ENCODE measurements at regions not wholly inside any gene's neighbourhood (a gene's known extent, or its start where the extent isn't known, plus 50 kb on each side); places are given as distances from the start of the nearest gene placed in this dataset.

DNA sequence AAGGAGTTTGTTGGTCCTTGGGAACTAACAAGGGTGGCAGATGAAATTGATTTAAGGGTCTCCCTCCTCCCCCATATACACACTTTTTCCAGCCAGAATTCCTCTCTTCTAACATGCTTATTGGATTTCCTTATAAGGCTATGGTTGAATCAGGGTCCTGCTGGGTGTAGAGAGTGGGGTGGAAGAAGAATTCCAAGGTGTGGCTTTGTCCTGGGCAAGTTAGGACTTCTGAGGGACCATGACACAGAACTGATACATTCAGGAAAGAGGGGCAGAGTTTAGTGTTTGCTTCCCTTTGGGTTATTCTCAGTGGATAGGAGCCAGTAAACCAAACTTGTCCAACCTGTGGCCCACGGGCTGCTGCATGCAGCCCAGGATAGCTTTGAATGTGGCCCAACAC, 116.5 kb downstream of the SNX18 start:
- no peak for DNase-seq

DNA sequence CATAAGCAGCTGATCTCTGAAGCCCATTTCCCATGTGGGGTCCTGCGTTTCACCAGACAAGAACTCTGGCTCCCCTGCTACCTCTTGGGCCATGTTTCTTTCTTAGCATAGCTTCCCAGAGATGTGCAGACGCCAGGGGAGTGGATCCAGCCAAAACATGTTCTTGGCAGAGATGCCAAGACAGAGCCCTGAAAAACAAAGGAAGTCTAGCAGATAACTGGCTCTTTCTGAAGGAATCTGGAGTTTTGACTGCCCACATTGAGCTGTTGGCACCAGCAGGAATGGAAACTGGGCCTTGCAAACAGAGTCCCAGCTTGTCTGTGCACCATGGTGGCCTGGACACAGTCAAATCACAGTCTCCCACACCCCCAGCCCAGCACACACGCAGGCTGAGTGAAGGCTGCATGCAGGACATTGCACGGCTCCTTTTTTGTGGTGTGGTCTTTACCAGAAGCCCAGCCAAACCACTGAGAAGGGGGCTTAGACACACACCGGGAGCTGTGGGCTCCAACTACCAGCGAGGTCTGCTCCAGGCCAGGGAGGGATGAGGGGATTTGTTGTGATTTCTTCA, 114.7 kb downstream of the SNX18 start:
- no peak for DNase-seq

DNA sequence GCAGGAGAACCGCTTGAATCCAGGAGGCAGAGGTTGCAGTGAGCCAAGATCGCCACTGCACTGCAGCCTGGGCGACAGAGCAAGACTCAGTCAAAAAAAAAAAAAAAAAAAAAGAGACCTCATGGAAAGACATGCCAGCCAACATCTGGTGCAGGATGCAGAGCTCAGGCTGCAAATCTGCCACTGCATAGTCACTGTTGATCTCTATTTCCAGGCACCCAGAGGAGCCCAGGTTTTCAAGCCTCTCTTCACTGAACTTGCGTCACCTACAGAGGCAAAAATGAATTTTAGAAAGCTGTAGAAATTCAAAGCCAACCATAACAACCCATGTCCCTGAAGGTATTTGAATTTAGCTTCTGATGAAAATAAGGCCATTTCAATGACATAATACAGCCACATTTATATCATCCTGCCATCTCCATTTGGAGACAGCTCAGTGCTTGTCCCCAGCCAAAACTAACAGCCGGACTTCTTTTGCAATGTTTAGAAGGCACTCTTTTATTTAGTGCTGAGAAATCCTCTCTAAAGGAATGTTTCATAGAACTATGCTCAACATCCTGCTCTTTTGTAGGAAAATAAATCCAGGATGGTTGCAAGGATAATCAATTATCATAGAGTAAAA, 113.3 kb downstream of the SNX18 start:
- DNase-seq, result no peak

DNA sequence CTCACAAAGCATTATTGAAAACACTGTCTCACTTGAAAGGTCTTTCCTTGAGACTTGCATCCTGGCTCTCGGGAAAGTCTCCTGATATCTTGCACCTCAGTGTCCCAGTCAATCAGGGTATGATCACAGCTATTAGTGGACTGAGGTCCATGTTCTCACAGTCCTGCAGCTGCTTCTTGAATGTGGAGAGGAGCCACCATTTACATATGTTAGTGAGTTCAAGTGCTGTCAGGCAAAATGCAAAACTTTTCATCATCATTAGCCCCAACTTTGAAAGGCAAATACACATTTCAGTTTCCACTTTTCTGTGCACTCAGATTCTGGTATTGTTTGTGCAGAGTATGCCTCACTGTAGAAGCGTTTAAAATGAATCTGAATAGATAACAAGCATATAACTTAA, 111.6 kb downstream of the SNX18 start:
- no peak for DNase-seq

DNA sequence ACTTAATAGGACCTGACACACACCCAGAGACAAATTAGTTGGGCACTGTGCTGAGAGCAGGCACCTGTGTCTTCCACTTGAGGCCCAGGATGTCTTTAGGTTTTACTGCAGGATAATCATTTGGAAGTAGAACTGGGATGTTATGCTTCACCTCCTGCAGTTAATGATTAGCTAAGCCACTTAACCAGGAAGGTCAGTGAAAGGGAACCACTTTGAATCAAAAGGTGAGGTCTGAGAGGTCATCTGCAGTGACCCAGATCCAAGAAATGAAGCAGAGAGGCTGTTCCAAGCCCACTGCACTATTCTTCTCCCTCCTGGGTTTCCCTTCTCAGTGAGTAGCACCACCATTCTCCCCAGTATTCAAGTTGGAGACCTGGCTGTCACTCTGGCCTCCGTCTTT, 110.5 kb downstream of the SNX18 start:
- no peak for DNase-seq

DNA sequence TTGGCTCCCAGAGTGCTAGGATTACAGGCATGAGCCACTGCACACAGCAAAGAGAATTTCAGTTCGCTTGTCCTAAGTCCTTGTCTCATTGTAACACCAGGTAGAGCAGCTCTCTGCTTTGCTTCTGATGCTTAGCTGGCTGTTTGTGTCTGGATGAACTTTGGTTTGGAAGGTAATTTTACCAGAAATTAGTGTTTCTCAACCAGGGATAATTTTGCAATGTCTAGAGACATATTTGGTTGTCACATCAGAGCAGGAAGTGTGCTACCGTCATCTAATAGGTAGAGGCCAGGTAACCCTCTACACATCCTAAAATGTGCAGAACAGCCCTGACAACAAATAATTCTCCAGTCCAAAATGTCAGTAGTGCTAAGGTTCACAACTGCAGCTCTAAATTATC, 108.8 kb downstream of the SNX18 start:
- no peak for DNase-seq

DNA sequence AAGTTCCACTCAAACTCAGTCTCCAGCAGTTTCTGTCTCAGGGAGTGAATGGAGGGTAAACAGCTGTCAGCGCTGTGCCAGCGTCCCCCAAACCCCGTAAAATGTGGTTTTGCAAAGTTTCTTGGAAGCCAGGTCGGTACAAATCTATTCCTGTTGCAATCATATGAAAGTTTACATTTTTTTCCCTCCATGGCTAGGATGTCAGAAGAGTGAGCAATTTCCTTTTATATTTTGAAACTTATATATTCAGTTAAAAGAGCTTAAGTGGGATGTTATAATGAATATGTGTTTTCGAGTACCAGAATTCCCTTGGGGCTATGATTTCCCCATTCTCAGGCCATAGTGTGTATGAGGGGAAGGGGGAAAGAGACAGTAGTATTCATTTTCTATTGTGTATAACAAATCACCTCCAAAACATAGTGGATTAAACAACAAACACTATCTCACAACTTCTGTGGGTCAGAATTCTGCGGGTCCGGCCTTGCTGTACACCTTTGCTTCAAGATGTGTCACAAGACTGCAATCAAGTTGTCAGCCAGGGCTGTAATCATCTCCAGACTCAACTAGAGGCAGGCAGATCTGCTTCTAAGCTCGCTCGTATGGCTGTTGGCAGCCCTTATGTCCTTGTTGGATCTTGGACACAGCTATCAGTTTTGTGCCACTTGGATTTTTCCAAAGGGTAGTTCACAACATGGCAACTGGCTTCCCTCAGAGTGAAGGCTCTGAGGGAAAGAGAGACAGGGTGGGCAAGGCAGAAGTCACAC, 107.4 kb downstream of the SNX18 start:
- no peak for DNase-seq

DNA sequence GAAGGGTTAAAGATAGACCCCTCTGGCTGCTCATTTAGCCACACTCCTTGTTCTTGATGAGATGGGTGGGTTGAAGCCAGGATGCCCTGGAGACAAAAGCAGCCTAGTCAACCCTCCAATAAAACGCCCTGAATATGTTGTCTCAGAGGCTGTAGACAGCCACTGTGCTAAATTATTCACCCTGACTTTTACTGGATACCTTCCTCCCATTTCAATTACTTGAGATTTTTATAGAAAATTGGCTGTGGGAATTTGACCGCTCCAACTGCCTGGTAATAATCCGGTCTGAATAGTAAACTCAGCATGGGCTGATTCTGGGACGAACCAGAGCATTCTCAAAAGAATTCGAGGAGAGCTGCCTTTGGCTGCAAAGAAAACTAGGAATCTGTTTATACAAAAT, 104.2 kb downstream of the SNX18 start:
- no peak for DNase-seq

DNA sequence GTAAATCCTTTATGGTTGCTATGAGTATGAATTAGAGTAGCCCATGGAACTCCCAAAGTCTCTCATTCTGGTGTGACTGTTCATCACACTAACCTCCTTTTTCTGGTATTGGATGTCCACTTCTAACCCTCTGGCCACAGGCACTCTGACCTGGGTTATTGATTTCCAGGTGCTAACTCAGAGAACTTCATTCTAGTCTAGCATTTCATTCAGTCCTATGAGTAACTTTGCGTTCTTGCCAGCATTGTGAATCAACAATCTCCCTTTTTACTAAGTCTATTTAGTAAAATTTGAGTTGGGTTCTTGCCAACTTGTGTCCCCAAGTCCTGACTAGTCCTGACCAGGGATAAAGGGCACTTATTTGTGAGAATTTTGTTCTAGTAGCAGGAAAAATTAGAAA, 103.5 kb downstream of the SNX18 start:
- no peak for DNase-seq

DNA sequence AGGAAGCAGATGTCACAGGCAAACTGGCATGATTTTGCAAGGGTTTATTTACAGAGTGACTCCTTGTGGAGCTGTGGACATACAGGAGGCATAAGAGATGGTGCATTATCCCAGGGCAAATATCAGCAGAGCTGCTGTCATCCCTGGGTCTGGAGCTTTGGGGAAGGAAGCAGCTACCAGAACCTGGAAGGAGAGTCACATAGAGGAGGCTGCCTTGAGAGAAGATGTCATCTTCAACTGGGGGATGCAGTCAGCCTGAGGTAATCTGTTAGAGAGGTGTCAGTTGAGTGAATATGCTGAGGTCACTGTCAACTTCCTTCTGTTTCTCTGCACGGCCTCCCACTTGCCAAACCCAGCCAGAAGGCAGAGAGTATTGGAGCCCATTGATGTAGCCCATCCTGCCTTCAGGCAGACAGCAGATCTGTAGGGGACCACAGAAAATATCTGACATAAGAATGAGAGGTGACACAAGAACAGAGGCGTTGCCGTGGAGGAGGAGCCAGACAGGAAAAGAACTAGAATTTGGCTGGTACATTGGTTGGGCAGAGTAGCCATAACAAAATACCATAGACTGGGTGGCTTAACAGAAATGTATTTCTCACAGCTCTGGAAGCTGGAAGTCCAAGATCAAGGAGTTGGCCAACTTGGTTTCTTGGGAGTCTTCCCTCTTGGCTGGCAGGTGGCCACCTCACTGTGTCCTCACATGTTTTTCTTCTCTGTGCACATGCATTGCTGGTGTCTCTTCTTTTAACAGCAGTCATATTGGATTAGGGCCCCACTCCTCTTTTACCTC, 102.8 kb downstream of the SNX18 start:
- DNase-seq, result no peak

DNA sequence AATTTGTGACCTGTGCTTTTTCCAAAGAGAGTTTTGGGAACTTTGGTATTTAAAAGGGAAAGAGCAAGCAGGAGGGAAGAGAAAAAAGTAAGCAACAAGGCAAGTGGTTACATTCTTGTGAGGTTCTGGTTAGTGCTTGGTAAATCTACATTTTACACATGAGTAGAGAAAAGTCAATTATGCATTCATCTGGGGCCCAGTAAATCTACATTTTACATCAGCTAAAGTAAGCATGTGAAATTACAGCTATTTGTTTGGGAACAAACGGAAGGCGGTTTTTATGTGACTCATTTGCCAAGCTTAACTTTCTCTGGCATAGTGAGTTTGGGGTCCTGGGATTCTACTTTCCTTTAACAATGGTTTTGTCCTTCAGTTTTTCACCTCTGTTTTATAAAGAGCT, 102.2 kb downstream of the SNX18 start:
- no peak for DNase-seq

DNA sequence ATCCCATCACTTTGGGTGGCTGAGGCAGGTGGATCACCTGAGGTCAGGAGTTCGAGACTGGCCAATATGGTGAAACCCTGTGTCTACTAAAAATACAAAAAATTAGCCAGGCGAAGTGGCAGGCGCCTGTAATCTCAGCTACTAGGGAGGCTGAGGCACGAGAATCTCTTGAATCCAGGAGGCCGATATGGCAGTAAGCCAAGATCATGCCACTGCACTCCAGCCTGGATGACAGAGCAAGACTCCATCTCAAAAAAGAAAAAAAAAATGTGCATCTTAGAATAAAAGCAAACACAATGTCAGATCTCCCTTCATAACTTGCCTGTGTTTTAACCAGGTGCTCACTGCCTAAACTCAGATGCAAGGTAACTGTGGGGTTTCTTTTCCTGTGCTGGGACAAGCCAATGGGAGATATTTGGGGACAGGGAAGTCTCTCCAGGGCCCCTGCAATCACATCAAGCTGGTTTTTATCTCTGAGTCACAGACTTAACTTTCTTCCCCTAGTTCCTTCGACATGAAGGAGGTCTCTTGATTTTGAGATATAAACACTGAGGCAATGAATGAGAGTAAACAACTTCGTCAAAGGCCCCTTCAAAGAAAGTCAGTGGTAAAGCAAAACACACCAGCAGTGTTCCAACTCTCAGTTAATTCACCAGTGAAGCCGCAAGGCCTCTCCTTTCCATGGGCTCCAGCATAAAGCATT, 99.1 kb downstream of the SNX18 start:
- DNase-seq, result no peak

DNA sequence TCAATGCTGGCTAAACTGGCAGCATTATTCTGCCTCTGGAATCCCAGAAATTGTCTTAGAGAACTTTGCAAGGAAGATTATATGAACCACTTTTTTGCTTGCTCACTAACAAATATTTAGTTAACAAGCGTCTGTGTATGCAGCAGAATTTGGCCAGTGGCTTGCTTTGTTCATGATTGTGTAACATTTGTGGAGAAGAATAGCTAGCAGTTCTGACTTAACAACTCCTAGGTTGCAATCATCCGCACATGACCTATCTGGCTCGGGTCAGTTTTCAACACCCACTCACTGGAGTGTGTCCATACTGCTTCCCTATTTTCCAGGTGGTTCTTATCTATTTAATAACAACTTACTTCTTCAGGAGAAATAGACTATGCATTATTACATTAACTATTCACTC, 98.5 kb downstream of the SNX18 start:
- DNase-seq, result no peak

DNA sequence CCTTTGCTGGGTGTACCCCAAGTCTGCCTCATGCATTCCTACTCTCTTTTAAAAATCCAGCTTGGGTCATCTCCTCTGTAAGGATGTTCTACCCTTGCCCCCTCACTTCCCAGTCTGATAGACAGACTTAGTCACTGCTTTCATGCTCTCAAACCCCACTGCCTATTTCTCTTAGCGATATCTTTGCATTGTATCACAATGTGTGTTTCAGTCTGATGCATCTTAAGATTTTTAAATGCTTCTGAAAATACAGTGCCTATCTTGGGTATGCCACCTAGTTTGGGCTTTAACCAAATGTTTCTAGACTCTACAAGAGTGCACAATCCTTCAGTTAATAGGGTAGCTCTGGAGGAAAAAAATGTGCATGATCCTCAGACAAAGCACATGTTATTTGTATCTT, 97.8 kb downstream of the SNX18 start:
- no peak for DNase-seq

DNA sequence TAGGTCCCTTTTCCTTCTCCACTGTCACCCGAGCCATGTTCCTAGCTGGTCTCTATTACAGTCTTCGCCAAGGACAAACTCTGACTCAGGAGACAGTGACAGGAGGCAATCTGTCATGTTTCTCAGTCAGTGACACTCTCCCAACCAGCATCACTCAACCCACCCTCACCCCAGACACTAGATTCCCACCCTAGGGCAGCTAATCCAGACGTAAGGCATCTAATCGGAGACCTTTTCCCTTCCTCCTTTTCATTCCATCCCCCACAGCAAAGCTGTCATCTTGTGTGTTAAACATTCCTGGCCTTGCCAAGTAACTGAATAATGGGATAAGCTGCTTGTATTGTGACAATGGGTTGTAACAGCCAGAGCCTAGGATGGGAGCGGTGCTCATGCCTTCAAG, 95.2 kb downstream of the SNX18 start:
- DNase-seq, result no peak

DNA sequence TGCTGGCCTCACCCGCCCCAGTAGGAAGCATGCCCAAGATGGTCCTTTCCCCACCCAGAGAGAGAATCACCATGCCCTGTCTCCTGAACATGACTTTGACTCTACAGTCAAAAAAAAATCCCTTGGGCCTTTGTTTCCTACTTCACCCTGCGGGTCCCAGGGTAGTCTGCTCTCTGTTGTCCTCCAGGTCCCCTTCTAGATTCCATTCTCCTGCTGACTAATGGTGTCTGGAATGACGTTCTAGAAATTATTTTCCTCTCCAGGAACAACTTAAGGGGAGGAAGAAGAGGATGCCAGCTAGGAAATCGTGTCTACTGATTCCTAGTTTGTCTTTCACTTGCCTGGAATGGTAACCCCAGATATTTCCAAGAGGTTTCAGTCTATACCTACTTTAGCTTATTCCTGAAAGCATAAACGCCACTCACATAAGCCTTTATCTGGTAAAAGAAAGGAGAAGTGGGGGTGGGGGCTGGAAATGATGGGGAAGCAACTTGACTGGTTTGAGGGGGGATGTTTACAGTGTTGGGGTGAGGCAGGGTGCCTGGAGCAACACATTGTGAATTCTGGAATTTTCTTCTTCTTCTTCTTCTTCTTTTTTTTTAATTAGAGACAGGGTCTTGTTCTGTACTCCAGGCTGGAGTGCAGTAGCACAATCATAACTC, 93.9 kb downstream of the SNX18 start:
- no peak for DNase-seq

DNA sequence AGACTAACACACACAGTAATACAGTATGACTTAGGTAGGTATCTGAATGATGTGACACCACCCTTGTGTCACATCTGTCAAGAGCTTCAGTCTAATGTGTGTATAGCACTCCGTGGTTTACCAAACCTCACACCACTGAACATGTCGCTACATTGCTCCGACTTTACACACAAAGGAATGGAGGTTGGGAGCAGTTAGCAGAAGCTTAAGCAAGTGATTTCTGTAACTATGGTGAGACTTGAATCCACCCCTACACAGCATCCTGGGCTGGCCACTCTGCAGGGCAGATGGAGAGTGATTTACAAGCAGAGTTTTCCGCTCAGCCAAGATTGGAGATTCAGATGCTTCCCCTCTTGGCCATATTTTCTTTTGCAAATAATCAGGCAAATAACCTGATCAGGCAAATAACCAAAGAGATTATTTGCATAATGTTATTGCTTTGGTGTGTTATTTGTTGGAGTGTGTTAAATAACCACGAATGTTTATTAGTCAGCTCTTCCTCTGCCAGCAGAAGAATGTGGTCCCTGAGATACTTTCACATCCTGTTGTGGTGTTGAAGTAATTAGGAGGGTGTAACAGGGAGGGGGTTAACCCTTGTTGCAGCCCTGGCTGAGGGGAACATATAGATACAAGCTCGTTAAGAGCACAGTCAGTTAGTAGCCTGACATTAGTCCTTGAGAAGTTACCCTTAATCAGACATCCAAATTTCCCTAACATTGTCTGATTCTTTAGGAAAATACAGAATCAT, 92.8 kb downstream of the SNX18 start:
- peak; percentile 3 to 14 for DNase-seq

DNA sequence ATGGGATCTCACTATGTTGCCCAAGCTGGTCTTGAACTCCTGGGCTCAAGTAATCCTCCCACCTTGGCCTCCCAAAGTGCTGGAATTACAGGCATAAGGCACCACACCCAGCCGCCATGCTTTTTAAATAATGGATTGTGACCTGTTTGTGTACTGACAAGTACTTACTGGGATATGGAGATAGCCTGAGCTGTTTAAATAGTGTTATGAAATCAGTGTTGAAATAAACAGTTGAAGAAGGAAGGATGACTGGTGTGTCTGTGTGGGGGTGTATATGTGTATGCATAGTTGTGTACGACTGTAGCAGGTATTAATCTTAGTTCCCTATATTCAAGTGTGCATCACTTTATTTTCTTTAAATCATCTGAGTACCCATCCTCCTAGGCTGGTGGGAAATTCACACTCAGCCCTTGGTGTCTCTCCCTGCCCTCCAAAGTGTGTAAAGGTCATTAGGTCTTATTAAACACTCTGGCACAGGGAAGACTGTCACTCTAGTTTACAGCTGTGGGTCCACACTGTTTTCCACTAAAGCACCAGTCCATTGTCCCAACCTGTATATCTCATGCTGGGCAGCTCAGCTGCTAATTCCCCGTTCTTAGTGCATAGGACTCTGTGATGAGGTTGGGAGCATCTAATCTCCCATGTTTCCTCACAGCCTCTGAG, 91.0 kb downstream of the SNX18 start:
- DNase-seq, result no peak

DNA sequence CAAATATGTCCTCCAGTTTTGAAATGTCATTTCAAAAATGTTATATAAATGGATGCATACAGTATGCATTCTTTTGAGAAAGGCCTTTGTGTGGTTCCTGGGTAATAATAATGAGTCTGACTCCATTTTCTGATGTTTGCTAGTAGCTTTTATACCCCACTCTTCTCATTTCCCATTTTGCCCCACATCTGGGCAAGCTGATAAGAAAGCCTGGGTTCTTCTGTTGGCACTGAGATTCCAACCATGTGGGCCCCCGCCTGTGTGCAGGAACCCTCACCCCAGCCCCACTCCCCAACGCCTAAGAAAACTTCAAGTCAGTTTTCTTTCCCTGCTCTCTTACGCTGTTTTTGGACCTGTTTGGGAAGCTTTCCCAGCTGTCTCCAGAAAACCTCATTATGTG, 89.4 kb downstream of the SNX18 start:
- DNase-seq, result no peak

DNA sequence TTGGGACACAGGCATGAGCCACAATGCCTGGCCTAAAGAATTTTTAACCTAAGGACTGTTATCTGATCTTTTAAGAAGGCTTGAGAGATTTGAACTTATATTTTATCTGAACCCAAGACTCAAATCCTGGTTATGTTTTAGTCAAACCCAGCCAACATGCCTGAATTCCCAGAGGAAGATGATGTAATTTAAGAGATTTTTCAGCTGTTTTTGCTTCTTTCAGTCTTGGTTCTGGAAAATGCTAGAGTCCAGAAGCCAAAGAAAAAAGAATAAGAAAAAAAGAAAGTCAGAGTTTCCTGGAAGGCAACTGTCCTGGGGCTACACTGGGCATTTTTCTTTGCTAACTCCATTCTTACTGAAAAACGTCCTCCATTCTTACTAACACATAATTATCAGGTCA, 85.8 kb downstream of the SNX18 start:
- no peak for DNase-seq

DNA sequence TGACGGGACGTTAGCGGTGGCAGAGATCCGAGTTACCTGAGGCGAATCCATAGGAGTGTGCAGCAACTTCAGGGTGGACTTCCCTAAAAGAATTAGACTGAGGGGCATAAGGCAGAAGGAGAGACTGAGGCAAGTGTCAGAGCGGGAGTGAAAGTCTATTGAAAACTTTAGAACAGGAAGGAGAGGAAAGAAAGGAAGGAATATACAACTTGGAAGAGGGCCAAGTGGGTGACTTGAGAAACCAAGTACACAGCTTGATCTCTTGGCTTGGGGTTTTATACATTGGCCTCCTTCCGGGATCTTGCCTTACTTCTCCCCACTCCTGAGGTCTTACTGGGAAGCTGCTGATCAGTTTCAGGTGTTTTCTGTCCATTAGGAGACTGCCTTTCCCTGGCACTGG, 84.9 kb downstream of the SNX18 start:
- no peak for DNase-seq

All from activated CD4-positive, alpha-beta T cell treated with anti-CD3 and anti-CD28 coated beads for 4 hours (primary cell).